ENCODE measurements at regions not wholly inside any gene's neighbourhood (a gene's known extent, or its start where the extent isn't known, plus 50 kb on each side); places are given as distances from the start of the nearest gene placed in this dataset. TPM values are rescaled to one million over a fixed set of nuclear protein-coding genes. Genes with fewer than 3 reads are reported as not detected.
"Not testable (repeated sequence)": the region's sequence is repeated elsewhere in the genome, so short reads cannot be mapped to it uniquely, and the experiment has no call there.

GRCh38 chr7:32639122-32639521, 143.8 kb downstream of the AVL9 start:
- Mint-ChIP-seq H3K36me3 (ENCODE audit: low read depth) (no peaks in the 10 kb centered on the region), H3K27me3 (ENCODE audit: insufficient read depth) (no peaks in the 10 kb centered on the region), H3K9me3 (no peaks in the 10 kb centered on the region), H3K4me1 (no peaks in the 10 kb centered on the region), H3K4me3 (no peak overlapping the region), H3K27ac (no peak overlapping the region)
- no peaks in the 10 kb centered on the region for H3K27me3 ChIP-seq (ENCODE audit: control insufficient read depth, insufficient read depth, low read length, poor library complexity, severe bottlenecking)
- no peak overlapping the region for H3K9ac ChIP-seq (ENCODE audit: extremely low read depth, low read length, poor library complexity, severe bottlenecking)
- H3K27ac ChIP-seq (ENCODE audit: low read depth, low read length) = no peak overlapping the region
- WGBS, 2 experiments (ENCODE audit: insufficient coverage in 1 of 2, insufficient read length in 1 of 2) = 100% methylated on average over 2 of the region's 3 CpGs; no CpG with 5 or more reads in 1 of the 2 experiments
- no peak overlapping the region for H3K4me3 ChIP-seq (ENCODE audit: low read length)
- H3K4me1 ChIP-seq (ENCODE audit: control insufficient read depth, insufficient read depth, low read length) = no peaks in the 10 kb centered on the region
- TF ChIP-seq CTCF (conservative IDR thresholded peaks at IDR 0.05) = no peak
- H3K9me3 ChIP-seq (ENCODE audit: control insufficient read depth, low read length) = no peaks in the 10 kb centered on the region
- no peak for DNase-seq
- H3K36me3 ChIP-seq (ENCODE audit: control insufficient read depth, insufficient read depth, low read length) = no peaks in the 10 kb centered on the region

- not testable (repeated sequence) for H3K27ac Mint-ChIP-seq; H3K27me3 Mint-ChIP-seq (ENCODE audit: insufficient read depth); H3K9me3 Mint-ChIP-seq; H3K27me3 ChIP-seq (ENCODE audit: control insufficient read depth, insufficient read depth, low read length, poor library complexity, severe bottlenecking); H3K4me1 ChIP-seq (ENCODE audit: control insufficient read depth, insufficient read depth, low read length); H3K4me1 Mint-ChIP-seq; H3K9ac ChIP-seq (ENCODE audit: extremely low read depth, low read length, poor library complexity, severe bottlenecking); H3K36me3 ChIP-seq (ENCODE audit: control insufficient read depth, insufficient read depth, low read length); H3K4me3 ChIP-seq (ENCODE audit: low read length); H3K9me3 ChIP-seq (ENCODE audit: control insufficient read depth, low read length); H3K27ac ChIP-seq (ENCODE audit: low read depth, low read length); DNase-seq; H3K4me3 Mint-ChIP-seq; H3K36me3 Mint-ChIP-seq (ENCODE audit: low read depth)
- WGBS, 2 experiments (ENCODE audit: insufficient coverage in 1 of 2, insufficient read length in 1 of 2) = 88 to 100% methylated on average over 1 of the region's 1 CpG
These were observed 143.3 kb downstream of the AVL9 start for GRCh38 chr7:32638479-32639121.

Small RNA genes lying in the stretch of these regions (microRNA-seq; reads per million reads assigned to microRNA genes)
- not detected for gene MIR550A2 (ENCODE audit: borderline microRNAs expressed)
- gene MIR550B2 (ENCODE audit: borderline microRNAs expressed) = not detected
